Natural killer cell (primary cell): ENCODE measurements at regions not wholly inside any gene's neighbourhood (a gene's known extent, or its start where the extent isn't known, plus 50 kb on each side); places are given as distances from the start of the nearest gene placed in this dataset.
"Not testable (repeated sequence)": the region's sequence is repeated elsewhere in the genome, so short reads cannot be mapped to it uniquely, and the experiment has no call there.

Experiments
- ATAC-seq, 3 donors: fragments of 150-1000 bp in 2 of 3; fragments of 200-7000 bp in 1 of 3; cut with Tn5 transposase; 1 replicate in 1 of 3; 2 replicates in 2 of 3; pipeline ENCODE4 v1.10.0; 2021; ENCODE audit warnings: mild to moderate bottlenecking in 2 of 3, moderate library complexity in 2 of 3
- DNase-seq, 2 donors: peaks; one replicate each; pipeline versions ENCODE4 v3.0.0 to v3.0.0-alpha.2; 2013 to 2021; ENCODE audit warnings: mixed read lengths in 1 of 2
- H3K27ac ChIP-seq: one replicate; pipeline ENCODE4 v1.5.1; 2013; ENCODE audit warnings: mild to moderate bottlenecking, low read length
- H3K27me3 ChIP-seq: one replicate; pipeline ENCODE4 v1.6.1; 2013; ENCODE audit warnings: low read length; ENCODE audit not compliant: control insufficient read depth, insufficient read depth
- H3K36me3 ChIP-seq: one replicate; pipeline ENCODE4 v1.6.1; 2013; ENCODE audit warnings: low read length; ENCODE audit not compliant: control insufficient read depth, insufficient read depth
- H3K4me1 ChIP-seq: one replicate; pipeline ENCODE4 v1.6.1; 2013; ENCODE audit warnings: low read length; ENCODE audit not compliant: control insufficient read depth, insufficient read depth
- H3K4me3 ChIP-seq: one replicate; pipeline ENCODE4 v1.5.1; 2013; ENCODE audit warnings: low read length
- H3K9me3 ChIP-seq: one replicate; pipeline ENCODE4 v1.6.1; 2013; ENCODE audit warnings: low read length; ENCODE audit not compliant: control insufficient read depth, insufficient read depth
- H3K27ac Mint-ChIP-seq, 2 donors: one replicate each; pipeline ENCODE4 v1.8.0; 2022; ENCODE audit warnings: mild to moderate bottlenecking in 2 of 2, mixed read lengths in 2 of 2, moderate library complexity in 1 of 2
- H3K27me3 Mint-ChIP-seq, 2 donors: one replicate each; pipeline ENCODE4 v1.8.0; 2022; ENCODE audit warnings: low read depth in 2 of 2, mixed read lengths in 2 of 2
- H3K36me3 Mint-ChIP-seq: one replicate; pipeline ENCODE4 v1.8.0; 2022; ENCODE audit warnings: mixed read lengths
- H3K4me1 Mint-ChIP-seq, 2 donors: one replicate each; pipeline ENCODE4 v1.8.0; 2022; ENCODE audit warnings: mixed read lengths in 2 of 2
- H3K4me3 Mint-ChIP-seq: one replicate; pipeline ENCODE4 v1.8.0; 2022; ENCODE audit warnings: mild to moderate bottlenecking, moderate library complexity, mixed read lengths
- H3K9me3 Mint-ChIP-seq, 2 donors: one replicate each; pipeline ENCODE4 v1.8.0; 2022; ENCODE audit warnings: mixed read lengths in 2 of 2
- CTCF ChIP-seq: fragments of 200-600 bp; IDR thresholded peaks from one replicate; pipeline ENCODE4 v1.8.0; 2022; ENCODE audit warnings: antibody characterized with exemption
- WGBS: methylation state at CpG from one replicate; pipeline ENCODE4 v1.1.7; 2013; ENCODE audit warnings: missing lambda C conversion rate; ENCODE audit not compliant: insufficient coverage; 5-methylcytosine and 5-hydroxymethylcytosine counted together
- intact Hi-C: fragments of 100-400 bp; cut with micrococcal nuclease; formaldehyde crosslinking; loops from one replicate; pipeline ENCODE4 v1.14.2; 2022

- ATAC-seq (no peak), DNase-seq (no peak)
- no peak overlapping the region for H3K27ac Mint-ChIP-seq
- no peaks in the 10 kb centered on the region for H3K36me3 Mint-ChIP-seq
- intact Hi-C loops = no loop called here
- no peak for TF ChIP-seq CTCF
- H3K4me1 ChIP-seq = no peaks in the 10 kb centered on the region
- no peak overlapping the region for H3K27ac ChIP-seq
- H3K9me3 ChIP-seq = peaks cover 7% of the 10 kb centered on the region
- no peak overlapping the region for H3K4me3 ChIP-seq
- H3K9me3 Mint-ChIP-seq = peaks cover 0 to 6% of the 10 kb centered on the region in 2 donors
- no peaks in the 10 kb centered on the region for H3K27me3 Mint-ChIP-seq
- no peak overlapping the region for H3K4me3 Mint-ChIP-seq
- no peaks in the 10 kb centered on the region for H3K4me1 Mint-ChIP-seq
- no peaks in the 10 kb centered on the region for H3K36me3 ChIP-seq
- no peaks in the 10 kb centered on the region for H3K27me3 ChIP-seq
These were observed 722.4 kb upstream of the NOVA1 start for GRCh38 chr14:27320261-27320660.

GRCh38 chr14:27327095-27327494 lies 729.3 kb upstream of the NOVA1 start:
- H3K27me3 ChIP-seq = no peaks in the 10 kb centered on the region
- H3K9me3 ChIP-seq = peaks cover 13% of the 10 kb centered on the region
- DNase-seq (no peak), ATAC-seq (no peak)
- H3K27ac ChIP-seq = no peak overlapping the region
- H3K4me1 Mint-ChIP-seq = no peaks in the 10 kb centered on the region
- WGBS = 86% methylated on average over 2 of the region's 3 CpGs
- no peaks in the 10 kb centered on the region for H3K36me3 ChIP-seq
- intact Hi-C loops = no loop called here
- no peaks in the 10 kb centered on the region for H3K36me3 Mint-ChIP-seq
- H3K4me3 Mint-ChIP-seq = no peak overlapping the region
- no peaks in the 10 kb centered on the region for H3K4me1 ChIP-seq
- no peak for TF ChIP-seq CTCF
- no peaks in the 10 kb centered on the region for H3K27me3 Mint-ChIP-seq
- H3K27ac Mint-ChIP-seq = no peak overlapping the region
- H3K9me3 Mint-ChIP-seq = peaks cover 9 to 23% of the 10 kb centered on the region in 2 donors
- no peak overlapping the region for H3K4me3 ChIP-seq

GRCh38 chr14:27338012-27338411 lies 740.2 kb upstream of the NOVA1 start:
- 68% methylated on average over 1 of the region's 2 CpGs for WGBS
- no peaks in the 10 kb centered on the region for H3K27me3 ChIP-seq
- H3K9me3 ChIP-seq = peaks cover 4% of the 10 kb centered on the region
- no peak overlapping the region for H3K4me3 ChIP-seq
- Mint-ChIP-seq H3K27ac (no peak overlapping the region), H3K27me3 (no peaks in the 10 kb centered on the region), H3K9me3 (peaks cover 24 to 26% of the 10 kb centered on the region in 2 donors), H3K4me3 (no peak overlapping the region), H3K36me3 (no peaks in the 10 kb centered on the region), H3K4me1 (no peaks in the 10 kb centered on the region)
- no peaks in the 10 kb centered on the region for H3K36me3 ChIP-seq
- ATAC-seq (no peak), DNase-seq (no peak)
- H3K4me1 ChIP-seq = no peaks in the 10 kb centered on the region
- intact Hi-C loops = no loop called here
- H3K27ac ChIP-seq = no peak overlapping the region
- no peak for TF ChIP-seq CTCF

GRCh38 chr14:27363036-27363435 lies 765.2 kb upstream of the NOVA1 start:
- H3K27me3 ChIP-seq, H3K27me3 Mint-ChIP-seq, ATAC-seq, H3K4me1 Mint-ChIP-seq, H3K36me3 ChIP-seq, H3K4me3 ChIP-seq, H3K4me1 ChIP-seq, DNase-seq, H3K4me3 Mint-ChIP-seq, H3K27ac Mint-ChIP-seq, H3K9me3 ChIP-seq, intact Hi-C loops, H3K36me3 Mint-ChIP-seq, H3K27ac ChIP-seq: not testable (repeated sequence)
- H3K9me3 Mint-ChIP-seq = peaks cover 10 to 24% of the 10 kb centered on the region in 2 donors
- 83% methylated on average over 8 of the region's 8 CpGs for WGBS
